NCI-H226 (cell line): ENCODE measurements at regions not wholly inside any gene's neighbourhood (a gene's known extent, or its start where the extent isn't known, plus 50 kb on each side); places are given as distances from the start of the nearest gene placed in this dataset.
A peak's percentile ranks its signal among the peaks of the same experiment; 100 is the strongest.
"Not testable (repeated sequence)": the region's sequence is repeated elsewhere in the genome, so short reads cannot be mapped to it uniquely, and the experiment has no call there.

Experiments used
- DNase-seq: peaks from one replicate; pipeline ENCODE4 v3.0.0-alpha.2; 2015

DNA sequence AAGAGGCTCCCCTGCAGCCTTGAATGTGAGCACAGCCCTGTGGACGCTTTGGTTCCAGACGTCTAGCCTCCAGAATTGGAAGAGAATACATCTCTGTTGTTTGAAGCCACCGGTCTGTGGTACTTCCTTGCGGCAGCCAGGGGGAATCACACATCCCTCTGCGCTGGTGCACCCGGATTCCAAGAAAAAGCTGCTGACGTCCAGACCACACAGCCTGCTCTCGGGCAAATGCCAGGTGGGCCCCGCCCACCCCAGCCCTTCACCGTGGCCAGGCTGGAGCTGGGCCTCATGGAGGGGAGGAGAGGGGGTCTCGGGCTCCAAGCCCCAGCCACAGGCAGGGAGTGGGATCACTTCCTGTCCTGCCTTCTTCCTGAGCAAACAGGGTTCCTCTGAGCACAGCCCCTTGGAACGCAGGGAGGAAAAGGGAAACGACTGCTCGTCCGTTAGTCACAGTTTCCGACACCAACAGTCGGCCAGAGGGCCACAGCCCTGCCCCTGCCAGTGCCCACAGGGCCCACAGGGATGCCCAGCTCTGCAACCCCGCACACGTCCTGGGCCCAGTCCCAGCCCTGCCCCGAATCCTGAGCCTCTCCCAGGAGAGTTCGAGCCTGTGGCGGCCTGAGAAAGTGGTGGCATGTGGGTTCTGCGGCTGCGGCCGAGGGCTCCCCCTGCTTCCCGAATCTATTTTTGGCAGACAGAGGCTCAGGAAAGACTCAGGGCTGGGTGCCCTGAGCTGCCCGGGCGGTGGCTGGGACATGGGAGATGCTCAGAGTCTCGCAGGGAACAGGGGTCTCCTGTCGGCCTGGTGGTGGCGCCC is 85.3 kb downstream of the RFLNA start:
- peak; percentile 93 for DNase-seq

DNA sequence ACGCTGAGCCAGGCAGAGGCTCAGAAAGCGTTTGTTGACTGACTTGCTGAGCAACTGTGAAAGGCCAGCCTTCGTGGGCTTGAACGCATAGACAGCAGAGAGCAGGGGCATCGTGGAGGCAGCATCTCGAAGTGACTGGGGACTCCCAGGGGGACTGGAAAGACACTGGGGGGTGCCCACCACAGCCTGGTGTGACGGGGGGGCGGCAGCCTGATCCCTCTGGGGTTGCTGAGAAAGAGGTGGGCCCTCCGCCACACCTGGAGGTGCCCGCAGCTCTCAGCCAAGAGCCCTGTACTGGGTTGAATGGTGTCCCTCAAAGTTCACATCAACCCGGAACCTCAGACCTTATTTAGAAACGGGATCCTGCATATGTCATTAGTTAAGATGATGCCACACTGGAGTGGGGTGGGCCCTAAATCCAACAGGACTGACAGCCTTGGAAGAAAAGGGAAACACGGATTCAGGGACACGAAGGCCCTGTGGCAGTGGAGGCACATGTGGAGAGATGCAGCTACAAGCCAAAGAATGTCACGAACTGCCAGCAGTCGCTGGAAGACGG is 84.6 kb downstream of the RFLNA start:
- no peak for DNase-seq

- DNase-seq: no peak
Observed at GRCh38 chr12:124378926-124379325, 84.0 kb downstream of the RFLNA start.

DNA sequence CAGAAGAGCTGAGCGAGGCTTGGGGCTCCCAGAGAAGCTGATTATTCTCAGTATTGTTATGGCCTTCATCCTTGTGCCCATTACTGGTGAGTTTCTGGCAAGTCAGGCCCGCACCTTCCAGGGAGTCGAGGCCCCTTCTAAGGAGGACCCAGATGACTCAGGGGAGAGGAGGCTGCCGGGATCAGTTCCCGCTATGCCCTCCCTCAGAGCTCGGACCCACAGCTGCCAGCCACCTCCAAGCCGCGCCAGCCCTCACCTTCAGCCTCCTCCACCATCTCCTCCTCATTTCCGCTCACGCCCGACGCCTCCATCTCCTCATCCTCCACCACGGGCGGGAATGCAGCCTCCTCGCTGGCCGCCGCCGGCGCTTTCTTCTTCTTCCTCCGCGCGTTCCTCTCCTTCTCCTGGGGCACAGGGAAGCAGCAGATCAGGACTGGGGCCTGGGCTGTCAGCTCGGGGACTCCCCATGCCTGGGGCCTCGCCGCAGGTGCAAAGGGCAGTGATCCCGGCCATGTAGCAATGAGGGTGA is 83.2 kb downstream of the RFLNA start:
- DNase-seq: peak; percentile 71

GRCh38 chr12:124376435-124376834 is 81.5 kb downstream of the RFLNA start:
- no peak for DNase-seq

DNA sequence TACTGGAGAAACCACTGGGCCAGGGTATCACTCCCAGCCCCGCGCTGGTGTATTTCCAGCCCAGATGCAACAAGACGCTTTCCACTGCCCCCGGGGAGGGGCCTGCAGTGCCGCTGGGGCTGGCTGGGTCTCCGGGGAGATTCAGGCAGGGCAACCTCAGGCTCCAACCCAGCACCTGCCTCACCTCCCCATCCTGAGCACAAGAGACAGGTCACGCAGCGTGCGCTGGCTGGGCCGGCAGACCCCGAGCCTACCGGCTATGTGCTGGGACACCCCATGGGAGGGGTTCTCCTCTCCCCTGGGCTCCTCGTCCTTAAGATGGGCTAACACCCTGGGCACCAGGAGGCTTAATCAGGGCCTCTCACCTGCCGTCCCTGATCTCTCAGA is 80.9 kb downstream of the RFLNA start:
- DNase-seq: no peak

- DNase-seq: no peak
Observed at GRCh38 chr12:124375141-124375788, 80.4 kb downstream of the RFLNA start.

DNA sequence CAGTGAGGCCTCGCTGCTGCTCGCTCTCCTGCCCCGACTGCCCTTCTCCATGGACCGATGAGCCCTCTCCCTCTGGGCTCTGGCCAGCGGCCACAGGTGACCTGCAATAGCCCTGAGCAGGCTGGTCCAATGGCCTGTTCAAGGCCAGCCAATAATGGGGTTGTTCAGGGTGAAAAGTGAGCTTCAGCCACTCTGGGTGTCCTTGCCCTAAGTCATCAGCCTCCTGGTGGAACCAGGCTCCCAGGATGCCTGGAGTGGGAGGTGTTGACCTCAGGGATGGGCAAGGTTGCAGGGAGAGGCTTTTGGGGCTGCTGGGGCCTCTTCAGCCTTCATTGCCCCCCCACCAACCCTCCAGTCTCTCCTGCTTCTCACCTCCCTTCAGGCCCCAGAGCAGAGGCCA is 79.7 kb downstream of the RFLNA start:
- DNase-seq: no peak

GRCh38 chr12:124374147-124374546 is 79.3 kb downstream of the RFLNA start:
- DNase-seq: no peak

GRCh38 chr12:124373701-124374100 is 78.8 kb downstream of the RFLNA start:
- not testable (repeated sequence) for DNase-seq

- no peak for DNase-seq
Observed at GRCh38 chr12:124372831-124373230, 77.9 kb downstream of the RFLNA start.

DNA sequence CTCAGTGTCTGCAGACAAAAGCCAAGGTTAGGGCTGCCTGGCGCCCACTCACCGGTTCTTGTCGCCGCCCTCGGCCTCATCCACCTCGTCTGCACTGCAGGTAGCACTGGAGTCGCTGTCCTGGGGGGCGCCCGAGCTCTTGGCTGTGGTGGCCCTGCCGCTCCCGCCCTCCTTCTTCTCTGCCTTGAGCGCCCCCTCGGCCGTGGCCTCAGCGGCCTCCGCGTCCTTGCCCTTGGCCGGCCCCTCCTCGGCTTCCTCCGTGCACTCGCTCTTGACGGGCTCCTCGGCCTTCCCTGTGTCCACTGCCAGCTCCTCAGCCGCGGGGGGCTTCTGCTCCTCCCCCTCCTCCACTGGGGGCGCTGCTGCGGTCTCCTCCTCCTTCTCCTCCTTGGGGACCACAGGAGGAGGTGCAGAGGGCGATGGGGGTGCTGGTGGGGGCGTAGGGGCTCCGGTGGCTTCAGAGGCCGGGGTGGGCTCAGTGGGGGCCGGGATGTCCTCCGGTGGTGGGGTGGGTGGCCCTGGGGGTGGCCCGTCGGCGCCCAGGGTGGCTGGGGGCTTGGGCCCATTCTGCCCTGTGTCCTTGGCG is 77.2 kb downstream of the RFLNA start:
- DNase-seq: no peak

GRCh38 chr12:124371366-124371765 is 76.5 kb downstream of the RFLNA start:
- no peak for DNase-seq

- DNase-seq: no peak
Observed at GRCh38 chr12:124370851-124371250, 76.0 kb downstream of the RFLNA start.

DNA sequence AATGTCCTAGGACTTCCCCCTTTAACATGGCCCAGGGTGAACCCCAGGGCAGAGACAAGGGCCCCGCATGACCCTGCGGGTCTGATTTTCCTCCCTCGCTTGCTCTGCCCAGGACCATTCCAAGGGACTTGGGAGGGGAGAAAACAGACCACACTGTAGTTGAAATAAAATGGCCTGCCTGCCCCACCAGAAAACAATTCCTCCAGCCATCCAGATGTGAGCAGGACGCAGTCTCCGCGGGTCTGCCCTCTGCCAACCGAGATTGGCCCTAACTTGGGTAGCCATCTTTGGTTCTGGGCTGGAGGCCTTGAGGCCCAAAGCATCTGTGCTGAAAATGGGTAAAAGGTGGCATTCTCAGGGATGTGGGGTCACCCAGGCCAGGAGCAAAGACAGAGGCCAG is 75.5 kb downstream of the RFLNA start:
- no peak for DNase-seq

GRCh38 chr12:124369827-124370378 is 75.0 kb downstream of the RFLNA start:
- DNase-seq: no peak

GRCh38 chr12:124369055-124369826 is 74.3 kb downstream of the RFLNA start:
- peak; percentile 94 for DNase-seq

GRCh38 chr12:124368421-124369032 is 73.6 kb downstream of the RFLNA start:
- DNase-seq: no peak

DNA sequence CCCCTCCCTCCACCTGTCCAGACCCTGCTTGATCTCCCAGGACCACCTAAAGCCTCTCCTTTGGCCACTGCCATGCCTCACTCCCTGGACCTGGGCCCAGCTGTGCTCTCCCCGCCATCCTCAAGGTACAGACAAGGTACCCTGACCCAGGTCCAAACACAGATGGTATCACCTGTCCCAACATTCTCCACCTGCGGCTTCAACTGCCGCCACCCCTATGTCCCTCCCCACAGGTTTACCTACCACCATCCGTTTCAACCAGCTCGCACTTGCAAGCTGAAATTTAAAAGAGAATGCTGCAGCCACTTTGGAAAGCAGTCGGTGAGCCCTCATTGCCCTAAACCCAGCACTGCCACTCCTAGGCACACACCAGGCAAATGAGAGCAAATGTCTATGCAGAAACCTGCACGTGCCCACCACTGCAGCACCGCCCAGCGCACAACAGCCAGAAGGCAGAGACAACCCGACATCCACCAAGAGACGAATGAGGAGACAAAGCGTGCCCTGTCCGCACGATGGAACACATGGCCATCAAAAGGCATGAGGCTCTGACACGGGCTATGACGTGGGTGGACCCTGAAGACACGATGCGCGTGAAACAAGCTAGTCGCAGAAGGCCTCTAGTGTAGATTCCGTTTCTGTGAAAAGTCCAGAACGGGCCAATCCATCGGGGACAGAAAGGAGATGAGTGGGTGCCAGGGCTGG is 71.0 kb downstream of the RFLNA start:
- DNase-seq: no peak
